ENCODE measurements at regions not wholly inside any gene's neighbourhood (a gene's known extent, or its start where the extent isn't known, plus 50 kb on each side); places are given as distances from the start of the nearest gene placed in this dataset.

DNA sequence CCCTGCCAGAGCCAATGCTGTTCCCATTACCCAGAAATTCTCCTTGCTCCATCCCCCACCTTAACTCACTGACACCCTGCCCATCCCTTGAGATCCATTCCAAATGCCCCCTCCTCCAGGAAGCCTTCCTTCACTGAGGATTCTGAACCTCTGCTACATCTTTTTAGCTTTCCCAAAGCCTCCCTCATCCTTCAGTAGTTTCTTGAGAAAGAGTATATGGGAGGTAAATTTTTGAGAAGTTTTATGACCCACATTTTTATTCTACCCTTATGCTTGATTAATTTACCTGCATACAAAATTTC, 93.1 kb downstream of the INHBB start:
- Histone ChIP-seq H3K4me1 (ENCODE audit: control insufficient read depth in 1 of 2, extremely low read depth in 1 of 2, insufficient read depth in 2 of 2, low read length in 2 of 2) (peaks cover 2 to 13% of the 10 kb centered on the region in 2 experiments), H3K4me3 (ENCODE audit: control insufficient read depth in 1 of 2, extremely low read depth in 1 of 2, low read length in 1 of 2) (no peak overlapping the region), H3K36me3 (ENCODE audit: control insufficient read depth in 2 of 2, extremely low read depth in 1 of 2, insufficient read depth in 1 of 2, low read length in 1 of 2) (no peaks in the 10 kb centered on the region), H3K9me3 (no peaks in the 10 kb centered on the region), H3K27me3 (replicated peaks in 1 of 2; ENCODE audit: control insufficient read depth in 2 of 2, extremely low read depth in 1 of 2, insufficient read depth in 2 of 2, low read length in 1 of 2) (peaks cover 14 to 67% of the 10 kb centered on the region in 2 experiments), H3K27ac (ENCODE audit: low read length) (no peak overlapping the region)
- Mint-ChIP-seq H3K4me1 (peaks cover 6 to 12% (median 6%) of the 10 kb centered on the region in 3 donors), H3K36me3 (no peaks in the 10 kb centered on the region), H3K27me3 (peaks cover 43 to 50% of the 10 kb centered on the region in 2 donors), H3K4me3 (no peak overlapping the region), H3K27ac (no peak overlapping the region), H3K9me3 (no peaks in the 10 kb centered on the region)
- CTCF ChIA-PET, result no interaction called here
- POLR2A ChIA-PET, result no interaction called here
- ATAC-seq (replicated peaks in 1 of 4), result no peak
- no peak for DNase-seq

- ATAC-seq (replicated peaks in 1 of 4) (no peak), DNase-seq (no peak)
- Mint-ChIP-seq H3K4me1 (peaks cover 6 to 12% (median 6%) of the 10 kb centered on the region in 3 donors), H3K27ac (no peak overlapping the region), H3K9me3 (no peaks in the 10 kb centered on the region), H3K27me3 (peaks cover 47 to 56% of the 10 kb centered on the region in 2 donors), H3K36me3 (no peaks in the 10 kb centered on the region), H3K4me3 (no peak overlapping the region)
- 87% methylated on average over 15 of the region's 19 CpGs for WGBS (ENCODE audit: insufficient coverage)
- H3K9me3 ChIP-seq, result no peaks in the 10 kb centered on the region
- ChIA-PET CTCF (no interaction called here), POLR2A (no interaction called here)
- peaks cover 16 to 70% of the 10 kb centered on the region in 2 experiments for H3K27me3 ChIP-seq (replicated peaks in 1 of 2; ENCODE audit: control insufficient read depth in 2 of 2, extremely low read depth in 1 of 2, insufficient read depth in 2 of 2, low read length in 1 of 2)
- H3K27ac ChIP-seq (ENCODE audit: low read length), result no peak overlapping the region
- H3K36me3 ChIP-seq (ENCODE audit: control insufficient read depth in 2 of 2, extremely low read depth in 1 of 2, insufficient read depth in 1 of 2, low read length in 1 of 2), result no peaks in the 10 kb centered on the region
- H3K4me1 ChIP-seq (ENCODE audit: control insufficient read depth in 1 of 2, extremely low read depth in 1 of 2, insufficient read depth in 2 of 2, low read length in 2 of 2), result peaks cover 2 to 13% of the 10 kb centered on the region in 2 experiments
- H3K4me3 ChIP-seq (ENCODE audit: control insufficient read depth in 1 of 2, extremely low read depth in 1 of 2, low read length in 1 of 2), result no peak overlapping the region
Observed at GRCh38 chr2:120439637-120440384, 93.9 kb downstream of the INHBB start.

DNA sequence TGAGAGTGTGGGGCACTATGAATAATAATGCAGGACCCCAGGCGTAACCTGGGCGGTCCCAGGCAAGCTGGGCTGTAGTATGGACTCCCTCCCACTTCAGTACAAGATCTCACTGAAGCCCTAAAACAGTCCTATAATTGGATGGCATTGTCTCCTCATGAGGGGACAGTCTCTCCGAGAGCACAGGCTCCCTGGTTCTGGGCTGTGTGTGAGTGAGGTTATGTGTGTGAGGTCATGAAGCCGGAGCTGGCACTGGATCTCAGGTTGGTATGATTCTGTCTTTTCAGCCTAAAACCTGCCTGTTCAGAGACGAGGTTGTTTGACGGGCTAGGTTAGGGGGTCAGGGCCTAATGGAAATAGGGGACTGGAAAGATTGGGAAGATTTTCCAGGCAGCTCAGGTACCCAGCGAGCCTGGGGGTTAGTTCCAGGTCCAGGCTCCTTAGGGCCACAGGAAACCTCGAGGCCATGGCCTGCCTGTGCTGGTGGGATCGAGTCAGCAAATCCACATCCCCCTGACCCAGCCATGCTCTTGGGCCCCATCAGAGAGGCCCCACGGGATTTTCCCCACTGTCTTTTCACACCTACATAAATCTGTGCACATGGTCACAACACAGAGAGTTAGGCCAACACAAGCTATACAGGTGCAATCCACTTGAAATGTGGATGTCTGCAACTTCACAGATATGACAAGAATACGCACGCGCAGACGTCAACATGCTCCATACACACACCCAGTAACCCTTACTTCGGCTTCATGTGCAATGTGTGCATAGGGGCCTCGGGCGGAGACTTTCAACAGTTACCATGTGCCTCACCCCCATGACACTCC, 94.8 kb downstream of the INHBB start:
- ChIA-PET POLR2A (no interaction called here), CTCF (no interaction called here)
- Histone ChIP-seq H3K9me3 (no peaks in the 10 kb centered on the region), H3K4me3 (ENCODE audit: control insufficient read depth in 1 of 2, extremely low read depth in 1 of 2, low read length in 1 of 2) (no peak overlapping the region), H3K4me1 (ENCODE audit: control insufficient read depth in 1 of 2, extremely low read depth in 1 of 2, insufficient read depth in 2 of 2, low read length in 2 of 2) (peaks cover 2 to 13% of the 10 kb centered on the region in 2 experiments), H3K27me3 (replicated peaks in 1 of 2; ENCODE audit: control insufficient read depth in 2 of 2, extremely low read depth in 1 of 2, insufficient read depth in 2 of 2, low read length in 1 of 2) (peaks cover 16 to 70% of the 10 kb centered on the region in 2 experiments), H3K36me3 (ENCODE audit: control insufficient read depth in 2 of 2, extremely low read depth in 1 of 2, insufficient read depth in 1 of 2, low read length in 1 of 2) (no peaks in the 10 kb centered on the region), H3K27ac (ENCODE audit: low read length) (no peak overlapping the region)
- H3K4me3 Mint-ChIP-seq, result peak overlapping the region in 1 of 3 donors; percentile 74
- peaks cover 47 to 56% of the 10 kb centered on the region in 2 donors for H3K27me3 Mint-ChIP-seq
- H3K9me3 Mint-ChIP-seq, result no peaks in the 10 kb centered on the region
- WGBS (ENCODE audit: insufficient coverage), result 79% methylated on average over 14 of the region's 17 CpGs
- ATAC-seq (replicated peaks in 1 of 4) (no peak), DNase-seq (no peak)
- H3K36me3 Mint-ChIP-seq, result no peaks in the 10 kb centered on the region
- H3K27ac Mint-ChIP-seq, result no peak overlapping the region
- peaks cover 6 to 12% (median 6%) of the 10 kb centered on the region in 3 donors for H3K4me1 Mint-ChIP-seq

GRCh38 chr2:120441351-120441700, 95.4 kb downstream of the INHBB start:
- no peak overlapping the region for H3K27ac ChIP-seq (ENCODE audit: low read length)
- no peaks in the 10 kb centered on the region for H3K9me3 Mint-ChIP-seq
- H3K4me1 ChIP-seq (ENCODE audit: control insufficient read depth in 1 of 2, extremely low read depth in 1 of 2, insufficient read depth in 2 of 2, low read length in 2 of 2), result peaks cover 2 to 13% of the 10 kb centered on the region in 2 experiments
- H3K9me3 ChIP-seq, result no peaks in the 10 kb centered on the region
- H3K4me3 ChIP-seq (ENCODE audit: control insufficient read depth in 1 of 2, extremely low read depth in 1 of 2, low read length in 1 of 2), result no peak overlapping the region
- peaks cover 6 to 12% (median 6%) of the 10 kb centered on the region in 3 donors for H3K4me1 Mint-ChIP-seq
- no peaks in the 10 kb centered on the region for H3K36me3 Mint-ChIP-seq
- peaks cover 16 to 70% of the 10 kb centered on the region in 2 experiments for H3K27me3 ChIP-seq (replicated peaks in 1 of 2; ENCODE audit: control insufficient read depth in 2 of 2, extremely low read depth in 1 of 2, insufficient read depth in 2 of 2, low read length in 1 of 2)
- no peaks in the 10 kb centered on the region for H3K36me3 ChIP-seq (ENCODE audit: control insufficient read depth in 2 of 2, extremely low read depth in 1 of 2, insufficient read depth in 1 of 2, low read length in 1 of 2)
- H3K4me3 Mint-ChIP-seq, result peak overlapping the region in 1 of 3 donors; percentile 74
- ATAC-seq (replicated peaks in 1 of 4) (no peak), DNase-seq (no peak)
- POLR2A ChIA-PET, result no interaction called here
- 42% methylated on average over 8 of the region's 9 CpGs for WGBS (ENCODE audit: insufficient coverage)
- peaks cover 47 to 58% of the 10 kb centered on the region in 2 donors for H3K27me3 Mint-ChIP-seq
- H3K27ac Mint-ChIP-seq, result no peak overlapping the region
- CTCF ChIA-PET, result no interaction called here

GRCh38 chr2:120441744-120442471, 96.0 kb downstream of the INHBB start:
- no peaks in the 10 kb centered on the region for H3K36me3 Mint-ChIP-seq
- H3K4me1 Mint-ChIP-seq, result peaks cover 6 to 12% (median 6%) of the 10 kb centered on the region in 3 donors
- ChIA-PET CTCF (no interaction called here), POLR2A (no interaction called here)
- H3K9me3 Mint-ChIP-seq, result no peaks in the 10 kb centered on the region
- no peaks in the 10 kb centered on the region for H3K9me3 ChIP-seq
- peaks cover 16 to 67% of the 10 kb centered on the region in 2 experiments for H3K27me3 ChIP-seq (replicated peaks in 1 of 2; ENCODE audit: control insufficient read depth in 2 of 2, extremely low read depth in 1 of 2, insufficient read depth in 2 of 2, low read length in 1 of 2)
- ATAC-seq (replicated peaks in 1 of 4) (no peak), DNase-seq (no peak)
- WGBS (ENCODE audit: insufficient coverage), result 6% methylated on average over 38 of the region's 41 CpGs
- H3K27ac Mint-ChIP-seq, result no peak overlapping the region
- no peaks in the 10 kb centered on the region for H3K36me3 ChIP-seq (ENCODE audit: control insufficient read depth in 2 of 2, extremely low read depth in 1 of 2, insufficient read depth in 1 of 2, low read length in 1 of 2)
- H3K27me3 Mint-ChIP-seq, result peaks cover 47 to 57% of the 10 kb centered on the region in 2 donors
- no peak overlapping the region for H3K27ac ChIP-seq (ENCODE audit: low read length)
- peak overlapping the region in 1 of 2 donors; percentile 17 for H3K4me3 ChIP-seq (ENCODE audit: control insufficient read depth in 1 of 2, extremely low read depth in 1 of 2, low read length in 1 of 2)
- H3K4me1 ChIP-seq (ENCODE audit: control insufficient read depth in 1 of 2, extremely low read depth in 1 of 2, insufficient read depth in 2 of 2, low read length in 2 of 2), result peaks cover 2 to 13% of the 10 kb centered on the region in 2 experiments
- H3K4me3 Mint-ChIP-seq, result peak overlapping the region; percentile 43 to 74 (median 60)

GRCh38 chr2:120442541-120442922, 96.6 kb downstream of the INHBB start:
- Mint-ChIP-seq H3K27me3 (peaks cover 47 to 57% of the 10 kb centered on the region in 2 donors), H3K4me3 (peak overlapping the region; percentile 43 to 74 (median 60)), H3K4me1 (peaks cover 6 to 12% (median 6%) of the 10 kb centered on the region in 3 donors), H3K27ac (no peak overlapping the region), H3K9me3 (no peaks in the 10 kb centered on the region), H3K36me3 (no peaks in the 10 kb centered on the region)
- WGBS (ENCODE audit: insufficient coverage), result 4% methylated on average over 15 of the region's 16 CpGs
- Histone ChIP-seq H3K27ac (ENCODE audit: low read length) (no peak overlapping the region), H3K9me3 (no peaks in the 10 kb centered on the region), H3K4me3 (ENCODE audit: control insufficient read depth in 1 of 2, extremely low read depth in 1 of 2, low read length in 1 of 2) (peak overlapping the region; percentile 17 to 62), H3K36me3 (ENCODE audit: control insufficient read depth in 2 of 2, extremely low read depth in 1 of 2, insufficient read depth in 1 of 2, low read length in 1 of 2) (no peaks in the 10 kb centered on the region), H3K27me3 (replicated peaks in 1 of 2; ENCODE audit: control insufficient read depth in 2 of 2, extremely low read depth in 1 of 2, insufficient read depth in 2 of 2, low read length in 1 of 2) (peaks cover 16 to 67% of the 10 kb centered on the region in 2 experiments), H3K4me1 (ENCODE audit: control insufficient read depth in 1 of 2, extremely low read depth in 1 of 2, insufficient read depth in 2 of 2, low read length in 2 of 2) (peaks cover 2 to 13% of the 10 kb centered on the region in 2 experiments)
- CTCF ChIA-PET, result no interaction called here
- ATAC-seq (replicated peaks in 1 of 4) (peak in 1 of 4 experiments; percentile 11), DNase-seq (no peak)
- POLR2A ChIA-PET, result no interaction called here

All from T-cell (primary cell).